Activated naive CD8-positive, alpha-beta T cell treated with anti-CD3 and anti-CD28 coated beads, Interleukin-2, amount 10 ng/mL, durations not matched to agents 7 days and 5 days (primary cell): ENCODE measurements at regions not wholly inside any gene's neighbourhood (a gene's known extent, or its start where the extent isn't known, plus 50 kb on each side); places are given as distances from the start of the nearest gene placed in this dataset.

Experiments used
- ATAC-seq: fragments of 150-1000 bp; cut with Tn5 transposase; one replicate; pipeline ENCODE4 v1.10.0; 2021; ENCODE audit warnings: low read depth, moderate library complexity
- POLR2A ChIA-PET: fragments of 350-600 bp; sonication (Branson Sonifier 250); formaldehyde crosslinking; loops from one replicate; lab custom pipeline; 2021; ENCODE audit warnings: antibody characterized with exemption; lab: Charles Lee
- DNase-seq: peaks from one replicate; pipeline ENCODE4 v3.0.0; 2021
- H3K27ac Mint-ChIP-seq: one replicate; pipeline ENCODE4 v1.8.0; 2022; ENCODE audit warnings: mild to moderate bottlenecking, mixed read lengths
- H3K27me3 Mint-ChIP-seq: one replicate; pipeline ENCODE4 v1.8.0; 2022; ENCODE audit warnings: mild to moderate bottlenecking, moderate library complexity, mixed read lengths
- H3K36me3 Mint-ChIP-seq: one replicate; pipeline ENCODE4 v1.8.0; 2021; ENCODE audit warnings: mild to moderate bottlenecking, mixed read lengths
- H3K4me1 Mint-ChIP-seq: one replicate; pipeline ENCODE4 v1.8.0; 2021; ENCODE audit warnings: mixed read lengths
- H3K4me3 Mint-ChIP-seq: one replicate; pipeline ENCODE4 v1.8.0; 2022; ENCODE audit warnings: mild to moderate bottlenecking, moderate library complexity, mixed read lengths
- H3K9me3 Mint-ChIP-seq: one replicate; pipeline ENCODE4 v1.8.0; 2021; ENCODE audit warnings: mixed read lengths

DNA sequence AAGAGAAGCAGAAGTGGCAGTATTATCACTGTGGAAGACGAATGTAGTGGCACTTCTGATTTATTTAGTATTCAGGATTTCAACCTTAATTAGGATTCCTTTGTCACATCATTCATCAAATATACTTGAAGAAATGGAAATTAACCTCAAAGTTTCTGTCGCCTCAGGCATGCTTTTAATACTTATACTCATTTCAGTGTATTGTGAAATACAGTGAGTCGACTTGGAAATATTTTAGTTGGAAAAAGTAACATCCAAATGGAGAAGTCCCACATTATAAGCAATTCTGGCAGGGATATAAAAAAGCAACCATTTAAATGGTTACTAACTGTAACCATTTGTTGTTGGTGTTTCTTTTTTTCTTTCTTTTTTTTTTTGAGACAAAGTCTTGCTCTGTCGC lies 648.8 kb downstream of the ARL4A start:
- Mint-ChIP-seq H3K9me3 (no peaks in the 10 kb centered on the region), H3K27me3 (no peaks in the 10 kb centered on the region), H3K36me3 (no peaks in the 10 kb centered on the region), H3K27ac (no peak overlapping the region), H3K4me1 (no peaks in the 10 kb centered on the region), H3K4me3 (no peak overlapping the region)
- ATAC-seq (no peak), DNase-seq (no peak)
- POLR2A ChIA-PET = no interaction called here

DNA sequence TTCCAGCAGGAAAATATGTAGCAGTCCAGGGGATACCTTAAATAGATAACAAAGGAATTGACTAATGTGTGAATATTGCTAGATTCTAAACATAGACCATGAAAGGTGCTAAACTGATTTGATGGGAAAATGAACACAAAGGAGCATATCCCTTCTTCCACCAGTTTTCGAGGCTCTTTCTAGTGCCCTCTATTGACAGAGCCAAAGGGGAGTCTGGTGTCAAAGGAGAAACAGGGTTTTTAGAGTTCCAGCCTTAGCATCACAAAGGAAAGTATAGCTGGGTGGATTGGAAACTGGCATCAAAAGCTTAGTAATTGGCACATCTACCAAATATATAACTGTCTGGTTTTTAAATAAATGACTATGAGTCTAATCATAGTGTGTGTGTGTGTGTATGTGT lies 636.8 kb downstream of the ETV1 start:
- Mint-ChIP-seq H3K4me1 (no peaks in the 10 kb centered on the region), H3K27ac (no peak overlapping the region), H3K36me3 (no peaks in the 10 kb centered on the region), H3K9me3 (no peaks in the 10 kb centered on the region), H3K27me3 (no peaks in the 10 kb centered on the region), H3K4me3 (no peak overlapping the region)
- no peak for DNase-seq
- POLR2A ChIA-PET = no interaction called here
- no peak for ATAC-seq

DNA sequence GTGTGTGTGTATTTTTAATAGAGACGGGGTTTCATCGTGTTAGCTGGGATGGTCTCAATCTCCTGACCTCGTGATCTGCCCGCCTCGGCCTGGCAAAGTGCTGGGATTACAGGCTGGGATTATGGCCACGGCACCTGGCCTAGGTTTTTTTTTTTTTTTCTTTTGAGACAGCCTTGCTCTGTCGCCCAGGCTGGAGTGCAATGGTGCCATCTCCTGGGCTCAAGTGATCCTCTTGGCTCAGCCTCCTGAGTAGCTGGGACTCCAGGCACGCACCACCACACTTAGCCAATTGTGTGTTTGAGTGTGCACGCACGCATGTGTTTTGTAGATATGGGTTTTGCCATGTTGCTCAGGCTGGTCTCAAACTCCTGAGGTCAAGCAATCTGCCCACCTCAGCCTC lies 629.8 kb downstream of the ETV1 start:
- no peak for ATAC-seq
- Mint-ChIP-seq H3K4me1 (no peaks in the 10 kb centered on the region), H3K27me3 (no peaks in the 10 kb centered on the region), H3K36me3 (no peaks in the 10 kb centered on the region), H3K4me3 (no peak overlapping the region), H3K9me3 (no peaks in the 10 kb centered on the region), H3K27ac (no peak overlapping the region)
- POLR2A ChIA-PET = no interaction called here
- DNase-seq = no peak

GRCh38 chr7:13386741-13387140 lies 602.7 kb downstream of the ETV1 start:
- H3K36me3 Mint-ChIP-seq = no peaks in the 10 kb centered on the region
- H3K4me3 Mint-ChIP-seq = no peak overlapping the region
- no peaks in the 10 kb centered on the region for H3K27me3 Mint-ChIP-seq
- no peak for ATAC-seq
- no peaks in the 10 kb centered on the region for H3K9me3 Mint-ChIP-seq
- POLR2A ChIA-PET = no interaction called here
- H3K4me1 Mint-ChIP-seq = no peaks in the 10 kb centered on the region
- no peak for DNase-seq
- H3K27ac Mint-ChIP-seq = no peak overlapping the region

- H3K27ac Mint-ChIP-seq = no peak overlapping the region
- no peaks in the 10 kb centered on the region for H3K27me3 Mint-ChIP-seq
- H3K4me3 Mint-ChIP-seq = no peak overlapping the region
- DNase-seq (no peak), ATAC-seq (no peak)
- no peaks in the 10 kb centered on the region for H3K36me3 Mint-ChIP-seq
- H3K4me1 Mint-ChIP-seq = no peaks in the 10 kb centered on the region
- no peaks in the 10 kb centered on the region for H3K9me3 Mint-ChIP-seq
- POLR2A ChIA-PET = no interaction called here
Observed at GRCh38 chr7:13407911-13408310, 581.6 kb downstream of the ETV1 start.

DNA sequence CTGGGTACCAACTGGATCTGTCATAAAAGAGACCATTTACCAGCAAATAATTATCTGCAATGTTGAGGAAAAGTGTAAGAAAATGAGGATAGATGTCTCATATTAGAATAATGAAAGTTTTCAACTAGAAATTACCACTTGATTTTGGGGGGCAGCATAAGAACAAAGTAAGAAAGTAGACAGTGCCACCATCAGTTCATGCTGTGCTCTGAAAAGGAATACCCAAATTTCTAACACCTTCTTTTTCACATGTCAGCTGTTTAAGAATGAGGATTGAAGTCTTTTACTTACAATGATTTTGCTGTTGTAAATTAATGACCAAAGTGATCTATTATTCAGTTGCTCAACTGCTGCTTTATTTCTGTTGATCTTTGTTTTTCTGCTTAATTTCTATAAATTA lies 578.3 kb downstream of the ETV1 start:
- H3K27me3 Mint-ChIP-seq = no peaks in the 10 kb centered on the region
- H3K9me3 Mint-ChIP-seq = no peaks in the 10 kb centered on the region
- POLR2A ChIA-PET = no interaction called here
- no peak overlapping the region for H3K27ac Mint-ChIP-seq
- DNase-seq (no peak), ATAC-seq (no peak)
- no peak overlapping the region for H3K4me3 Mint-ChIP-seq
- H3K36me3 Mint-ChIP-seq = no peaks in the 10 kb centered on the region
- H3K4me1 Mint-ChIP-seq = no peaks in the 10 kb centered on the region

DNA sequence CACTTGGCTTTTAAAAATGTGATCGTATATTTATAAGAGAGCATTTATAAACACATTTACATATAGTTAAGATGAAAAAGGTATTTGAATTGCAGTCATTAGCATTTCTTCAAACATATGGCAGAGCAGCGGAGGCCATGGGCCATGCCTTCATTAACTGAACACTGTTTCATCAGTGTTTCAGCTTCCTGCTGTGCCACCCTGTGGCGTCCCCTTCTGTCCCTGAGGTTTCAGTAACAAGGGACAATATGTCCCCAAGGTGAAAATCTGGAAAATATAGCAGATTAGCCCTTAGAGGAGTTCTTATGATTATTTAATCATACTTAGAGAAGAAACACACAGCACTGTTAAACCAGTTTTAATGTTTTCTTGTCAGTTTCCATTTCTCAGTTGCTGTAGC lies 577.8 kb downstream of the ETV1 start:
- ATAC-seq (no peak), DNase-seq (no peak)
- Mint-ChIP-seq H3K9me3 (no peaks in the 10 kb centered on the region), H3K4me3 (no peak overlapping the region), H3K36me3 (no peaks in the 10 kb centered on the region), H3K27me3 (no peaks in the 10 kb centered on the region), H3K27ac (no peak overlapping the region), H3K4me1 (no peaks in the 10 kb centered on the region)
- POLR2A ChIA-PET = no interaction called here

- H3K36me3 Mint-ChIP-seq = no peaks in the 10 kb centered on the region
- ATAC-seq (no peak), DNase-seq (no peak)
- POLR2A ChIA-PET = no interaction called here
- no peaks in the 10 kb centered on the region for H3K9me3 Mint-ChIP-seq
- no peak overlapping the region for H3K27ac Mint-ChIP-seq
- H3K27me3 Mint-ChIP-seq = no peaks in the 10 kb centered on the region
- H3K4me3 Mint-ChIP-seq = no peak overlapping the region
- no peaks in the 10 kb centered on the region for H3K4me1 Mint-ChIP-seq
Observed at GRCh38 chr7:13414181-13414580, 575.3 kb downstream of the ETV1 start.

- no peak overlapping the region for H3K27ac Mint-ChIP-seq
- H3K4me3 Mint-ChIP-seq = no peak overlapping the region
- ATAC-seq (no peak), DNase-seq (no peak)
- H3K36me3 Mint-ChIP-seq = no peaks in the 10 kb centered on the region
- H3K4me1 Mint-ChIP-seq = no peaks in the 10 kb centered on the region
- POLR2A ChIA-PET = no interaction called here
- H3K9me3 Mint-ChIP-seq = no peaks in the 10 kb centered on the region
- H3K27me3 Mint-ChIP-seq = no peaks in the 10 kb centered on the region
Observed at GRCh38 chr7:13414661-13415107, 574.8 kb downstream of the ETV1 start.

- Mint-ChIP-seq H3K27ac (no peak overlapping the region), H3K27me3 (no peaks in the 10 kb centered on the region), H3K9me3 (peaks cover 2% of the 10 kb centered on the region), H3K4me1 (no peaks in the 10 kb centered on the region), H3K36me3 (no peaks in the 10 kb centered on the region), H3K4me3 (no peak overlapping the region)
- no peak for DNase-seq
- POLR2A ChIA-PET = no interaction called here
- no peak for ATAC-seq
Observed at GRCh38 chr7:13416071-13416470, 573.4 kb downstream of the ETV1 start.

DNA sequence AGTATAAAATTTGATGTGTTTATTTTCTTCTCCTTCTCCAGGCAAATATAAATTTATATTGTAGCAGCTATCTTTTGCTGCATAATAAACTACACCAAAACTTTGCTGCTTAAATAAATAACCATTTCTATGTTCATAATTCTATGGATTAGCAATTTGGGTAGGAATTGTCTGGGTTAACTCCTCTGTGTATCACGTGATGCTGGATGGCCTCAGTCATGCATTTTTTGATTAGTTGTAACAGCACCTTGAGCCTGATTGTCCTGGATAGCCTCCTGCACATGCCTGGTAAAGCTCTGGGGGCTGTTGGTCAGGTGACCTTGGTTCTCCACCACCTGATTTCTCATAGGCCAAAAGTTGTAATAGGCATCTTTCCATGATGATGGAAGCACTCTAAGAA lies 572.9 kb downstream of the ETV1 start:
- Mint-ChIP-seq H3K36me3 (no peaks in the 10 kb centered on the region), H3K9me3 (peaks cover 5% of the 10 kb centered on the region), H3K4me1 (no peaks in the 10 kb centered on the region), H3K27me3 (no peaks in the 10 kb centered on the region), H3K27ac (no peak overlapping the region), H3K4me3 (no peak overlapping the region)
- POLR2A ChIA-PET = no interaction called here
- no peak for ATAC-seq
- no peak for DNase-seq

GRCh38 chr7:13420726-13421125 lies 568.7 kb downstream of the ETV1 start:
- no peak overlapping the region for H3K27ac Mint-ChIP-seq
- no peaks in the 10 kb centered on the region for H3K4me1 Mint-ChIP-seq
- H3K4me3 Mint-ChIP-seq = no peak overlapping the region
- ATAC-seq = no peak
- no peaks in the 10 kb centered on the region for H3K36me3 Mint-ChIP-seq
- H3K9me3 Mint-ChIP-seq = peaks cover 5% of the 10 kb centered on the region
- no peak for DNase-seq
- POLR2A ChIA-PET = no interaction called here
- H3K27me3 Mint-ChIP-seq = no peaks in the 10 kb centered on the region

GRCh38 chr7:13421776-13422175 lies 567.7 kb downstream of the ETV1 start:
- Mint-ChIP-seq H3K9me3 (peaks cover 5% of the 10 kb centered on the region), H3K27ac (no peak overlapping the region), H3K4me3 (no peak overlapping the region), H3K36me3 (no peaks in the 10 kb centered on the region), H3K27me3 (no peaks in the 10 kb centered on the region), H3K4me1 (no peaks in the 10 kb centered on the region)
- no peak for DNase-seq
- no peak for ATAC-seq
- POLR2A ChIA-PET = no interaction called here

DNA sequence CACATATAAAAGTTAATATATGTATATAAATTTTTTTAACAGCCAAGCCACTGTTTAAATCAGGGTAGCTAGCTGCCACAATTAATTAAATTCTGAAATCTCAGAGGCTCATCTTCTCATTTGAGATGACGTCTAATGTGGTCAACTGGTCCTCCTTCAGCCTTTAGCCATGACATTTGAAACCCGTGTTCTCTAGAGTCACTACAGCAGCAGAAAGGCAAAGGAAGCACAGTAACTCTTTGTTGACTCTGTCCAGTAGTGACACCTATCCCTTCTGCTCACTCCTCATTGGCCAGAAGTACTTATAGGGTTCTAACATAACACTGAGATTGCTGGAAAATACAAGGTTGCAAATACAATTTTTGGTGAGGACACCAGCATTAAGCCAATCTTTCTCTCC lies 555.5 kb downstream of the ETV1 start:
- Mint-ChIP-seq H3K4me3 (no peak overlapping the region), H3K27ac (no peak overlapping the region), H3K36me3 (no peaks in the 10 kb centered on the region), H3K27me3 (no peaks in the 10 kb centered on the region), H3K4me1 (no peaks in the 10 kb centered on the region), H3K9me3 (no peaks in the 10 kb centered on the region)
- POLR2A ChIA-PET = no interaction called here
- DNase-seq = no peak
- no peak for ATAC-seq

DNA sequence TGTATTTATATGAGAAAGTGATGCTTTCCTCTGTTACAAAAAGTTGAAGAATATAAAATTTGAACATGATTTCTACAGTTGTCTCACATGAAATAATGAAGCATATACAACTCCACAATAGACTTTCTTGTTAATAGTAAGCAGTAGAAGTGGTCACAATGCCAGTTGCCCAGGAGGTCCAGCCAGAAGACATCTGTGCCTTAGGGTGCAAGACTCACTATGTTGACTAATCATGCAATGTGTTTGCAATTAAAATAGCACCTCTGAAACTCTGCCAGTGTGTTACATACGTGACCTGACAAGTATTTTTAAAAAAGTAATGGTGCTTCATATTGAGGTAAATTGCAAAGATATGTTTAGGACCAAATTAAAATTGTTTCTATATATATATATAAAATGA lies 547.2 kb downstream of the ETV1 start:
- H3K36me3 Mint-ChIP-seq = no peaks in the 10 kb centered on the region
- POLR2A ChIA-PET = no interaction called here
- no peaks in the 10 kb centered on the region for H3K4me1 Mint-ChIP-seq
- no peaks in the 10 kb centered on the region for H3K9me3 Mint-ChIP-seq
- ATAC-seq (no peak), DNase-seq (no peak)
- H3K4me3 Mint-ChIP-seq = no peak overlapping the region
- H3K27ac Mint-ChIP-seq = no peak overlapping the region
- H3K27me3 Mint-ChIP-seq = no peaks in the 10 kb centered on the region
